ENCODE measurements at regions not wholly inside any gene's neighbourhood (a gene's known extent, or its start where the extent isn't known, plus 50 kb on each side); places are given as distances from the start of the nearest gene placed in this dataset.

DNA sequence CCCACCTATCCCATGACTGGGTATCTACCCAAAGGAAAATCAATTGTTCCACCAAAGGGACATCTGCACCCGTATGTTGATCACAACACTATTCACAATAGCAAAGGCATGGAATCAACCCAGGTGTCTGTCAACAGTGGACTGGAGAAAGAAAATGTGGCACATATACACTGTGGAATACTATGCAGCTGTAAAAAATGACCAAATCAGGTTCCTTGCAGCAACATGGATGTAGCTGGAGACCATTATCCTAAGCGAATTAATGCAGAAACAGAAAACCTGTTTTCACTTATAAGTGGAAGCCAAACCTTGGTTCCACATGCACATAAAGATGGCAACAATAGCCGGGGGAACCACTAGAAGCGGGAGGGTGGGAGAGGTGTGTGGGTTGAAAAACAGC lies 228.6 kb downstream of the UQCRFS1 start:
- TF ChIP-seq POLR2A (IDR thresholded peaks at IDR 0.05; ENCODE audit: low read depth, low read length) (no peak), PAX5 (IDR thresholded peaks at IDR 0.05; ENCODE audit: insufficient read depth, low read length, severe bottlenecking) (no peak), POLR2AphosphoS5 (IDR thresholded peaks at IDR 0.05; ENCODE audit: low read depth, low read length) (no peak), TAF1 (IDR thresholded peaks at IDR 0.05; ENCODE audit: low read depth, low read length) (no peak), SPI1 (IDR thresholded peaks at IDR 0.05; ENCODE audit: low read depth, low read length) (no peak)

All from GM12891 (cell line).